ENCODE measurements at regions not wholly inside any gene's neighbourhood (a gene's known extent, or its start where the extent isn't known, plus 50 kb on each side); places are given as distances from the start of the nearest gene placed in this dataset.

GRCh38 chr6:167731216-167731615 lies 95.5 kb upstream of the AFDN start:
- TF ChIP-seq MYC (IDR thresholded peaks at IDR 0.05; ENCODE audit: low read depth, low read length) = no peak
- TF ChIP-seq CTCF (IDR thresholded peaks at IDR 0.05; ENCODE audit: low read depth, low read length) = no peak
- no peak for TF ChIP-seq MAX (IDR thresholded peaks at IDR 0.05; ENCODE audit: low read depth, low read length)
- no peak for TF ChIP-seq POLR2A (IDR thresholded peaks at IDR 0.05; ENCODE audit: extremely low read depth, insufficient read length)
- DNase-seq (ENCODE audit: low read depth) = no peak

GRCh38 chr6:167731731-167732422 lies 94.8 kb upstream of the AFDN start:
- TF ChIP-seq CTCF (IDR thresholded peaks at IDR 0.05; ENCODE audit: low read depth, low read length) (no peak), MAX (IDR thresholded peaks at IDR 0.05; ENCODE audit: low read depth, low read length) (no peak), POLR2A (IDR thresholded peaks at IDR 0.05; ENCODE audit: extremely low read depth, insufficient read length) (no peak), MYC (IDR thresholded peaks at IDR 0.05; ENCODE audit: low read depth, low read length) (no peak)
- no peak for DNase-seq (ENCODE audit: low read depth)
- no peak overlapping the region for H3K4me3 ChIP-seq (ENCODE audit: low read depth, low read length)

More at GRCh38 chr6:167731216-167731615, 95.5 kb upstream of the AFDN start:
- no peak overlapping the region for H3K4me3 ChIP-seq (ENCODE audit: low read depth, low read length)

GRCh38 chr6:167733740-167734661 lies 92.7 kb upstream of the AFDN start:
- no peak for DNase-seq (ENCODE audit: low read depth)
- TF ChIP-seq POLR2A (IDR thresholded peaks at IDR 0.05; ENCODE audit: extremely low read depth, insufficient read length) (no peak), MYC (IDR thresholded peaks at IDR 0.05; ENCODE audit: low read depth, low read length) (no peak), MAX (IDR thresholded peaks at IDR 0.05; ENCODE audit: low read depth, low read length) (no peak), CTCF (IDR thresholded peaks at IDR 0.05; ENCODE audit: low read depth, low read length) (no peak)

GRCh38 chr6:167734662-167735083 lies 92.0 kb upstream of the AFDN start:
- no peak for DNase-seq (ENCODE audit: low read depth)
- TF ChIP-seq MAX (IDR thresholded peaks at IDR 0.05; ENCODE audit: low read depth, low read length) = no peak
- no peak for TF ChIP-seq POLR2A (IDR thresholded peaks at IDR 0.05; ENCODE audit: extremely low read depth, insufficient read length)
- no peak for TF ChIP-seq MYC (IDR thresholded peaks at IDR 0.05; ENCODE audit: low read depth, low read length)
- no peak for TF ChIP-seq CTCF (IDR thresholded peaks at IDR 0.05; ENCODE audit: low read depth, low read length)
- H3K4me3 ChIP-seq (ENCODE audit: low read depth, low read length) = no peak overlapping the region

More at GRCh38 chr6:167733740-167734661, 92.7 kb upstream of the AFDN start:
- no peak overlapping the region for H3K4me3 ChIP-seq (ENCODE audit: low read depth, low read length)

GRCh38 chr6:167735084-167735950 lies 91.4 kb upstream of the AFDN start:
- no peak for DNase-seq (ENCODE audit: low read depth)
- H3K4me3 ChIP-seq (ENCODE audit: low read depth, low read length) = no peak overlapping the region
- TF ChIP-seq MAX (IDR thresholded peaks at IDR 0.05; ENCODE audit: low read depth, low read length) (no peak), POLR2A (IDR thresholded peaks at IDR 0.05; ENCODE audit: extremely low read depth, insufficient read length) (no peak), MYC (IDR thresholded peaks at IDR 0.05; ENCODE audit: low read depth, low read length) (no peak), CTCF (IDR thresholded peaks at IDR 0.05; ENCODE audit: low read depth, low read length) (no peak)
